Endothelial cell of umbilical vein (primary cell): ENCODE measurements at regions not wholly inside any gene's neighbourhood (a gene's known extent, or its start where the extent isn't known, plus 50 kb on each side); places are given as distances from the start of the nearest gene placed in this dataset.

ENCODE experiments used
- BruUV-seq: library from RNA; stranded (reverse); fragments of 400-500 nt; replicated peaks from 2 replicates; lab custom pipeline; 2021; lab: Mats Ljungman, UMichigan
- CTCF ChIA-PET: fragments of 300-600, 350-600 bp; sonication (Branson Sonifier 250); formaldehyde crosslinking; loops from one replicate; lab custom pipeline; 2021; ENCODE audit warnings: antibody characterized with exemption, inconsistent platforms; lab: Charles Lee
- POLR2A ChIA-PET: fragments of 300-600, 350-600 bp; sonication (Branson Sonifier 250); formaldehyde crosslinking; loops from one replicate; lab custom pipeline; 2021; ENCODE audit warnings: antibody characterized with exemption, inconsistent platforms; lab: Charles Lee
- DNase-seq: peaks from one replicate; pipeline ENCODE4 v3.0.0-alpha.2; 2011; ENCODE audit warnings: low read depth, low spot score
- FAIRE-seq: peaks from 2 replicates; lab custom pipeline; 2011; peaks lifted over from hg19 to GRCh38; lab: Jason Lieb, UNC
- H2AFZ ChIP-seq: 2 replicates; pipeline ENCODE4 v1.6.0; 2012; ENCODE audit warnings: low read depth, low read length, control low read depth, inconsistent platforms
- H3K27ac ChIP-seq: 2 replicates; pipeline ENCODE4 v1.5.1; 2011; ENCODE audit warnings: low read depth, mild to moderate bottlenecking, control low read depth, low read length, moderate library complexity; ENCODE audit not compliant: insufficient read depth
- H3K27me3 ChIP-seq, 2 experiments: 2 replicates each; pipeline versions ENCODE4 v1.6.0 to v1.6.1; 2011; ENCODE audit warnings: low read length in 2 of 2, mixed read lengths in 1 of 2; ENCODE audit not compliant: control insufficient read depth in 2 of 2, insufficient read depth in 2 of 2
- H3K36me3 ChIP-seq, 2 experiments: 2 replicates in 1 of 2; 3 replicates in 1 of 2; pipeline ENCODE4 v1.5.1; 2011; ENCODE audit warnings: low read length in 2 of 2, mild to moderate bottlenecking in 1 of 2, moderate library complexity in 1 of 2; ENCODE audit not compliant: control insufficient read depth in 2 of 2, insufficient read depth in 2 of 2; ENCODE audit errors: extremely low read depth in 1 of 2
- H3K4me1 ChIP-seq: 3 replicates; pipeline ENCODE4 v1.5.1; 2011; ENCODE audit warnings: mild to moderate bottlenecking, low read length; ENCODE audit not compliant: control insufficient read depth, insufficient read depth; ENCODE audit errors: extremely low read depth
- H3K4me2 ChIP-seq: 2 replicates; pipeline ENCODE4 v1.6.1; 2011; ENCODE audit warnings: low read length, control low read depth, mixed read lengths; ENCODE audit not compliant: insufficient read depth
- H3K4me3 ChIP-seq, 3 experiments: fragments of 200-600 bp in 1 of 3; sonication (generic), shearing (Covaris generic) in 1 of 3; replicated peaks in 1 of 3; 2 replicates each; pipeline ENCODE4 v1.5.1; 2011 to 2016; ENCODE audit warnings: control low read depth in 3 of 3, low read length in 3 of 3, mild to moderate bottlenecking in 2 of 3, inconsistent platforms in 1 of 3, low read depth in 1 of 3, moderate library complexity in 1 of 3; ENCODE audit not compliant: insufficient read depth in 1 of 3
- H3K79me2 ChIP-seq: 2 replicates; pipeline ENCODE4 v1.6.0; 2012; ENCODE audit warnings: low read length, inconsistent platforms; ENCODE audit not compliant: control insufficient read depth, insufficient read depth
- H3K9ac ChIP-seq: replicated peaks from 2 replicates; pipeline ENCODE3; 2011; ENCODE audit warnings: low read length, control low read depth; ENCODE audit not compliant: insufficient read depth; ENCODE audit errors: extremely low read depth
- H3K9me1 ChIP-seq: replicated peaks from 3 replicates; pipeline ENCODE4 v1.6.0; 2011; ENCODE audit warnings: mild to moderate bottlenecking, low read length; ENCODE audit not compliant: control insufficient read depth, insufficient read depth; ENCODE audit errors: extremely low read depth
- H3K9me3 ChIP-seq: replicated peaks from 2 replicates; pipeline ENCODE4 v1.5.1; 2012; ENCODE audit warnings: low read length, inconsistent platforms; ENCODE audit not compliant: control insufficient read depth, insufficient read depth
- H4K20me1 ChIP-seq: replicated peaks from 2 replicates; pipeline ENCODE3; 2011; ENCODE audit warnings: mild to moderate bottlenecking, low read length; ENCODE audit not compliant: control insufficient read depth, insufficient read depth; ENCODE audit errors: extremely low read depth
- CTCF ChIP-seq, 2 donors: IDR thresholded peaks; 1 replicate in 1 of 2; 2 replicates in 1 of 2; pipeline ENCODE4 v1.5.1; 2011; ENCODE audit warnings: low read length in 2 of 2, mild to moderate bottlenecking in 2 of 2, moderate library complexity in 2 of 2, control low read depth in 1 of 2, inconsistent platforms in 1 of 2, low read depth in 1 of 2; ENCODE audit not compliant: insufficient read depth in 1 of 2; ENCODE audit errors: extremely low read depth in 1 of 2
- EZH2 ChIP-seq: IDR thresholded peaks from 2 replicates; pipeline ENCODE4 v1.6.1; 2012; ENCODE audit warnings: borderline replicate concordance, low read depth, mild to moderate bottlenecking, moderate library complexity, low read length, inconsistent platforms; ENCODE audit not compliant: severe bottlenecking
- FOS ChIP-seq: IDR thresholded peaks from 2 replicates; pipeline ENCODE4 v1.6.1; 2011; ENCODE audit warnings: mild to moderate bottlenecking, low read length, moderate library complexity, borderline replicate concordance; ENCODE audit not compliant: insufficient read depth
- GATA2 ChIP-seq: IDR thresholded peaks from 2 replicates; pipeline ENCODE4 v1.7.0; 2011; ENCODE audit warnings: low read depth, mild to moderate bottlenecking, moderate library complexity, mixed read lengths, low read length; ENCODE audit not compliant: insufficient read length, insufficient read depth
- JUN ChIP-seq: IDR thresholded peaks from 2 replicates; pipeline ENCODE4 v1.6.1; 2011; ENCODE audit warnings: borderline replicate concordance, low read depth; ENCODE audit not compliant: insufficient read length, insufficient read depth
- MAX ChIP-seq: IDR thresholded peaks from 2 replicates; pipeline ENCODE4 v1.6.1; 2011; ENCODE audit not compliant: insufficient read depth, insufficient read length
- MYC ChIP-seq: IDR thresholded peaks from one replicate; pipeline ENCODE4 v1.6.1; 2011; ENCODE audit warnings: mild to moderate bottlenecking, low read depth, low read length
- POLR2A ChIP-seq: IDR thresholded peaks from 2 replicates; pipeline ENCODE4 v1.6.1; 2012; ENCODE audit warnings: low read depth, mild to moderate bottlenecking, control low read depth, low read length
- POLR2AphosphoS5 ChIP-seq: IDR thresholded peaks from 2 replicates; pipeline ENCODE4 v1.6.1; 2012; ENCODE audit warnings: low read depth, mild to moderate bottlenecking, control low read depth, low read length, moderate library complexity; ENCODE audit not compliant: insufficient read depth
- dilution Hi-C: fragments of 300-500 bp; cut with MboI; formaldehyde crosslinking; loops from one replicate; pipeline ENCODE4 v1.15.0; 2019; ENCODE audit warnings: low sequenced_read_pairs; ENCODE audit not compliant: extremely low pct_ligation_motif_present
- intact Hi-C: fragments of 100-400 bp; cut with micrococcal nuclease; formaldehyde crosslinking; loops from one replicate; pipeline ENCODE4 v1.10.0; 2022

- CTCF ChIA-PET, result interaction anchor here (0.8 kb wide), 1 partner anchor 316 kb away, joined by 3 read pairs; no protein-coding TSS in a partner anchor
- intact Hi-C loops (no loop called here), dilution Hi-C loops (no loop called here)
- Histone ChIP-seq H3K9me1 (no peaks in the 10 kb centered on the region), H3K36me3 (no peaks in the 10 kb centered on the region), H3K4me3 (no peak overlapping the region), H4K20me1 (no peaks in the 10 kb centered on the region), H3K4me2 (no peak overlapping the region), H3K27ac (no peak overlapping the region), H3K79me2 (no peaks in the 10 kb centered on the region), H3K9ac (no peak overlapping the region), H3K27me3 (no peaks in the 10 kb centered on the region), H3K4me1 (no peaks in the 10 kb centered on the region), H2AFZ (no peak overlapping the region), H3K9me3 (no peaks in the 10 kb centered on the region)
- no peak for DNase-seq
- TF ChIP-seq POLR2AphosphoS5 (no peak), FOS (no peak), MYC (no peak), JUN (no peak), POLR2A (no peak), CTCF (IDR thresholded peaks at IDR 0.05; ENCODE audit: extremely low read depth in 1 of 2, insufficient read depth in 1 of 2, low read depth in 1 of 2, low read length in 2 of 2) (no peak), GATA2 (no peak), EZH2 (no peak), MAX (no peak)
- FAIRE-seq, result no peak
- POLR2A ChIA-PET, result no interaction called here
- BruUV-seq, result no TSS peak
Measured at GRCh38 chr2:147595200-147595599, 249.6 kb upstream of the ACVR2A start.
